Lung (tissue), 11 donors: ENCODE measurements at regions not wholly inside any gene's neighbourhood (a gene's known extent, or its start where the extent isn't known, plus 50 kb on each side); places are given as distances from the start of the nearest gene placed in this dataset.

Experiments used
- ATAC-seq: fragments of 200-7000 bp; cut with Tn5 transposase; one replicate; pipeline ENCODE4 v1.9.1; 2020; ENCODE audit warnings: moderate number of reproducible peaks; ENCODE audit not compliant: insufficient read depth, low FRiP score
- DNase-seq, 3 donors: peaks; one replicate each; pipeline ENCODE4 v3.0.0-alpha.2; 2013 to 2017
- H3K27ac ChIP-seq, 2 donors: one replicate each; pipeline ENCODE4 v1.5.1; 2013; ENCODE audit warnings: mild to moderate bottlenecking in 2 of 2, moderate library complexity in 2 of 2, control low read depth in 1 of 2, inconsistent platforms in 1 of 2, low read depth in 1 of 2, low read length in 1 of 2
- H3K27me3 ChIP-seq, 3 donors: one replicate each; pipeline ENCODE4 v1.5.1; 2013; ENCODE audit warnings: low read length in 2 of 3; ENCODE audit not compliant: control insufficient read depth in 3 of 3, insufficient read depth in 3 of 3
- H3K36me3 ChIP-seq, 4 donors: one replicate each; pipeline ENCODE4 v1.5.1; 2013; ENCODE audit warnings: low read length in 4 of 4, mild to moderate bottlenecking in 1 of 4, moderate library complexity in 1 of 4; ENCODE audit not compliant: control insufficient read depth in 4 of 4, insufficient read depth in 4 of 4
- H3K4me1 ChIP-seq, 5 donors: one replicate each; pipeline ENCODE4 v1.5.1; 2013; ENCODE audit warnings: low read length in 5 of 5, mild to moderate bottlenecking in 2 of 5, moderate library complexity in 1 of 5; ENCODE audit not compliant: control insufficient read depth in 5 of 5, insufficient read depth in 5 of 5
- H3K4me3 ChIP-seq: one replicate; pipeline ENCODE4 v1.5.1; 2013; ENCODE audit warnings: mild to moderate bottlenecking, control low read depth, moderate library complexity
- H3K9ac ChIP-seq, 2 donors: one replicate each; pipeline ENCODE4 v1.5.1; 2013; ENCODE audit warnings: low read length in 2 of 2, control low read depth in 1 of 2; ENCODE audit not compliant: insufficient read depth in 1 of 2
- H3K9me3 ChIP-seq, 4 donors: one replicate each; pipeline ENCODE4 v1.5.1; 2013; ENCODE audit warnings: low read length in 3 of 4, mild to moderate bottlenecking in 1 of 4, moderate library complexity in 1 of 4; ENCODE audit not compliant: control insufficient read depth in 4 of 4, insufficient read depth in 3 of 4
- CTCF ChIP-seq: IDR thresholded peaks from 2 replicates; pipeline ENCODE4 v1.5.1; 2012; ENCODE audit warnings: mild to moderate bottlenecking; ENCODE audit errors: control extremely low read depth, extremely low read depth
- WGBS, 2 donors: extraction: QIAGEN DNeasy Blood & Tissue Kit; methylation state at CpG; one replicate each; pipeline ENCODE4 v1.1.7; 2013; 5-methylcytosine and 5-hydroxymethylcytosine counted together
- donor health status: control.
- donor health status: control.
- donor health status: Bipolar disorder and iron deficiency.
- donor health status: healthy.
- donor health status: DM: yes; HTN: yes; CAD: no.

GRCh38 chrX:98331407-98331806 lies 1447.7 kb downstream of the RPA4 start:
- TF ChIP-seq CTCF: no peak
- ATAC-seq: no peak
- WGBS, 2 donors: 78 to 88% methylated on average over 2 of the region's 2 CpGs

GRCh38 chrX:98338544-98338943 lies 1454.8 kb downstream of the RPA4 start:
- H3K4me1 ChIP-seq: no peaks in the 10 kb centered on the region
- no peak overlapping the region for H3K9ac ChIP-seq
- no peak overlapping the region for H3K4me3 ChIP-seq
- TF ChIP-seq CTCF: no peak
- ATAC-seq (no peak), DNase-seq (no peak)
- peaks cover 0 to 9% (median 0%) of the 10 kb centered on the region in 3 donors for H3K27me3 ChIP-seq
- H3K27ac ChIP-seq: no peak overlapping the region
- H3K36me3 ChIP-seq: no peaks in the 10 kb centered on the region
- 78 to 95% methylated on average over 2 of the region's 2 CpGs for WGBS, 2 donors
- peaks cover 0 to 5% (median 0%) of the 10 kb centered on the region in 4 donors for H3K9me3 ChIP-seq

More at GRCh38 chrX:98331407-98331806, 1447.7 kb downstream of the RPA4 start:
- H3K4me1 ChIP-seq: no peaks in the 10 kb centered on the region
- H3K27me3 ChIP-seq: peaks cover 0 to 13% (median 3%) of the 10 kb centered on the region in 3 donors
- no peaks in the 10 kb centered on the region for H3K36me3 ChIP-seq
- DNase-seq: no peak
- no peaks in the 10 kb centered on the region for H3K9me3 ChIP-seq
- no peak overlapping the region for H3K4me3 ChIP-seq
- H3K9ac ChIP-seq: no peak overlapping the region
- H3K27ac ChIP-seq: no peak overlapping the region

GRCh38 chrX:98350940-98351339 lies 1467.2 kb downstream of the RPA4 start:
- H3K4me1 ChIP-seq: no peaks in the 10 kb centered on the region
- H3K4me3 ChIP-seq: no peak overlapping the region
- TF ChIP-seq CTCF: no peak
- H3K9ac ChIP-seq: no peak overlapping the region
- DNase-seq (no peak), ATAC-seq (no peak)
- peaks cover 0 to 3% (median under 1%) of the 10 kb centered on the region in 4 donors for H3K9me3 ChIP-seq
- H3K36me3 ChIP-seq: no peaks in the 10 kb centered on the region
- peaks cover 0 to 3% (median 0%) of the 10 kb centered on the region in 3 donors for H3K27me3 ChIP-seq
- H3K27ac ChIP-seq: no peak overlapping the region

- no peak for DNase-seq
- no peak for TF ChIP-seq CTCF
- Histone ChIP-seq H3K9ac (no peak overlapping the region), H3K9me3 (peaks cover 0 to 2% (median 0%) of the 10 kb centered on the region in 4 donors), H3K4me3 (no peak overlapping the region), H3K36me3 (no peaks in the 10 kb centered on the region), H3K4me1 (no peaks in the 10 kb centered on the region), H3K27ac (no peak overlapping the region), H3K27me3 (no peaks in the 10 kb centered on the region)
- no peak for ATAC-seq
Measured at GRCh38 chrX:98357146-98357545, 1473.4 kb downstream of the RPA4 start.
